NCI-H2081 treated with DMSO at 0.1 percent for 48 hours (cell line): ENCODE measurements at regions not wholly inside any gene's neighbourhood (a gene's known extent, or its start where the extent isn't known, plus 50 kb on each side); places are given as distances from the start of the nearest gene placed in this dataset.
A peak's percentile ranks its signal among the peaks of the same experiment; 100 is the strongest.
"Not testable (repeated sequence)": the region's sequence is repeated elsewhere in the genome, so short reads cannot be mapped to it uniquely, and the experiment has no call there.

Experiments used
- DNase-seq: peaks from one replicate; lab custom pipeline; 2025; lab: John Stamatoyannopoulos, UW

GRCh38 chr21:23890652-23891051 is 1716.6 kb downstream of the MRPL39 start:
- no peak for DNase-seq

GRCh38 chr21:23887725-23888306 is 1719.5 kb downstream of the MRPL39 start:
- no peak for DNase-seq

GRCh38 chr21:23886828-23887724 is 1720.2 kb downstream of the MRPL39 start:
- no peak for DNase-seq

- no peak for DNase-seq
Measured at GRCh38 chr21:23881783-23882182, 1725.5 kb downstream of the MRPL39 start.

- DNase-seq: no peak
Measured at GRCh38 chr21:23876925-23877558, 1730.2 kb downstream of the MRPL39 start.

- DNase-seq: no peak
Measured at GRCh38 chr21:23874271-23874670, 1733.0 kb downstream of the MRPL39 start.

GRCh38 chr21:23861911-23862504 is 1745.3 kb downstream of the MRPL39 start:
- no peak for DNase-seq

- DNase-seq: no peak
Measured at GRCh38 chr21:23858878-23859277, 1748.4 kb downstream of the MRPL39 start.

- DNase-seq: peak; percentile 12
Measured at GRCh38 chr21:23853796-23854379, 1753.4 kb downstream of the MRPL39 start.

- DNase-seq: peak; percentile 39
Measured at GRCh38 chr21:23837564-23837963, 1769.7 kb downstream of the MRPL39 start.

- DNase-seq: peak; percentile 79
Measured at GRCh38 chr21:23822760-23823159, 1784.5 kb downstream of the MRPL39 start.

- DNase-seq: no peak
Measured at GRCh38 chr21:23817337-23817736, 1789.9 kb downstream of the MRPL39 start.

GRCh38 chr21:23812485-23812884 is 1794.8 kb downstream of the MRPL39 start:
- no peak for DNase-seq

- no peak for DNase-seq
Measured at GRCh38 chr21:23811805-23812204, 1795.5 kb downstream of the MRPL39 start.

- no peak for DNase-seq
Measured at GRCh38 chr21:23809573-23809972, 1797.7 kb downstream of the MRPL39 start.

- DNase-seq: not testable (repeated sequence)
Measured at GRCh38 chr21:23806966-23807548, 1800.2 kb downstream of the MRPL39 start.

GRCh38 chr21:23804866-23805265 is 1802.4 kb downstream of the MRPL39 start:
- no peak for DNase-seq

GRCh38 chr21:23801292-23801691 is 1806.0 kb downstream of the MRPL39 start:
- DNase-seq: no peak

GRCh38 chr21:23799376-23799775 is 1807.9 kb downstream of the MRPL39 start:
- DNase-seq: no peak

GRCh38 chr21:23792300-23792699 is 1815.0 kb downstream of the MRPL39 start:
- DNase-seq: no peak

GRCh38 chr21:23789864-23790263 is 1817.4 kb downstream of the MRPL39 start:
- no peak for DNase-seq

GRCh38 chr21:23780326-23780725 is 1827.0 kb downstream of the MRPL39 start:
- no peak for DNase-seq
